ENCODE measurements at regions not wholly inside any gene's neighbourhood (a gene's known extent, or its start where the extent isn't known, plus 50 kb on each side); places are given as distances from the start of the nearest gene placed in this dataset.
"Not testable (repeated sequence)": the region's sequence is repeated elsewhere in the genome, so short reads cannot be mapped to it uniquely, and the experiment has no call there.

DNA sequence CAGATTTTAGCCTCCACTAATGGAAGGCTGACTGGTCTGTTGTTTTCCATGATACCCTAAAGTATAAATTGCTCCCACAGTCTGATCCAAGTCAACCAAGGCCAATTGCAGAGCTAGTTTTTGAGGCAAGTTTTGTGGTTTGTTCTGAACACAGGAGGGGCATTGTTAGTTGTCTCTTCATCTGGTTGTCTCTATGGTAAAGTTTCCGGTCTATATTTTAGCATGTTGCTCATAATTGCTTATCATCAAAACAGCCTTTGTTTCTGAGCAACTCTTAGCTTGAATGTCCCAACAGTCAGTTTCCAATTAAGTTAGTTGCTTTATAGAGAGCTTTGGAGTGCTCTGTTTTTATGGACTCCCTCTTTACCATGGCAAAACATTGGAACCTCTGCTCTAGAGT lies 217.6 kb upstream of the CARD18 start:
- 92 to 94% methylated on average over 1 of the region's 1 CpG for WGBS, 2 donors
- Histone ChIP-seq H3K4me3 (no peak overlapping the region), H3K36me3 (no peaks in the 10 kb centered on the region), H3K27me3 (no peaks in the 10 kb centered on the region), H3K4me1 (no peaks in the 10 kb centered on the region), H3K9me3 (no peaks in the 10 kb centered on the region), H3K27ac (no peak overlapping the region)
- DNase-seq (no peak), ATAC-seq (no peak)
- TF ChIP-seq, protein P1, sequence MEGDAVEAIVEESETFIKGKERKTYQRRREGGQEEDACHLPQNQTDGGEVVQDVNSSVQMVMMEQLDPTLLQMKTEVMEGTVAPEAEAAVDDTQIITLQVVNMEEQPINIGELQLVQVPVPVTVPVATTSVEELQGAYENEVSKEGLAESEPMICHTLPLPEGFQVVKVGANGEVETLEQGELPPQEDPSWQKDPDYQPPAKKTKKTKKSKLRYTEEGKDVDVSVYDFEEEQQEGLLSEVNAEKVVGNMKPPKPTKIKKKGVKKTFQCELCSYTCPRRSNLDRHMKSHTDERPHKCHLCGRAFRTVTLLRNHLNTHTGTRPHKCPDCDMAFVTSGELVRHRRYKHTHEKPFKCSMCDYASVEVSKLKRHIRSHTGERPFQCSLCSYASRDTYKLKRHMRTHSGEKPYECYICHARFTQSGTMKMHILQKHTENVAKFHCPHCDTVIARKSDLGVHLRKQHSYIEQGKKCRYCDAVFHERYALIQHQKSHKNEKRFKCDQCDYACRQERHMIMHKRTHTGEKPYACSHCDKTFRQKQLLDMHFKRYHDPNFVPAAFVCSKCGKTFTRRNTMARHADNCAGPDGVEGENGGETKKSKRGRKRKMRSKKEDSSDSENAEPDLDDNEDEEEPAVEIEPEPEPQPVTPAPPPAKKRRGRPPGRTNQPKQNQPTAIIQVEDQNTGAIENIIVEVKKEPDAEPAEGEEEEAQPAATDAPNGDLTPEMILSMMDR (IDR thresholded peaks at IDR 0.05): no peak
- intact Hi-C loops (cut with DNase I): no loop called here

DNA sequence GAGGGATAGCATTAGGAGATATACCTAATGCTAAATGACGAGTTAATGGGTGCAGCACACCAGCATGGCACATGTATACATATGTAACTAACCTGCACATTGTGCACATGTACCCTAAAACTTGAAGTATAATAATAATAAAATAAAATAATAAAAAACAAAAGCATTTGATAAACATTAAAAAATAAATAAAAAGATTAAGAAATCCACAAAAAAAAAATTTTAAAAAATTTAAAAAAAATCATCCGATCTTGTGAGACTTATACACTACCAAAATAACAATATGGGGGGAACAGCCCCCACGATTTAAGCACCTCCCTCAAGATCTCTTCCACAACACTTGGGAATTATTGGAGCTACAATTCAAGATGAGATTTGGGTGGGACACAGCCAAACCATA lies 210.3 kb upstream of the CARD18 start:
- WGBS, 2 donors: 89 to 96% methylated on average over 2 of the region's 3 CpGs
- peaks cover 0 to 32% (median 4%) of the 10 kb centered on the region in 11 donors for H3K9me3 ChIP-seq
- H3K36me3 ChIP-seq; H3K27ac ChIP-seq; DNase-seq; H3K4me1 ChIP-seq; ATAC-seq; H3K27me3 ChIP-seq; intact Hi-C loops (cut with DNase I); H3K4me3 ChIP-seq: not testable (repeated sequence)

DNA sequence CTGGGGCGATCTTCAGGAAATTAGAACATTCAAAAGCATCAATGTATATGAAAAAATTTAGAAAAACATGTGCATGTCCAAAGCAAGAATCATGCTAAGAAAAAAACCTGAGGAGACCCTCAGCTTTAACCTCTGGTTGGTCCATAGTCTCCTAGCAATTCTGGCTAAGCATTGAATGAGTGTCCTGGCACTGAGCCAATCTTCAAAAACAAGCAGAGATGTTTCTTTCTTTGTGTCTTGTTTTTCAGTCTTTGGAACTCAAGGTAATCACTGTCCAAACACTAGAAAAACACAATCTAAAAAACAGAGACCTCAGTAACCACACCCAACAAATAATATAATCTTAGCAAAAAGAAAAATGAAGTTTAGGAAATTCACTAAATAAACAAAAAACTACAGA lies 205.4 kb upstream of the CARD18 start:
- Histone ChIP-seq H3K27me3 (no peaks in the 10 kb centered on the region), H3K36me3 (no peaks in the 10 kb centered on the region), H3K9me3 (peaks cover 0 to 25% (median 4%) of the 10 kb centered on the region in 11 donors), H3K4me1 (no peaks in the 10 kb centered on the region), H3K4me3 (no peak overlapping the region), H3K27ac (no peak overlapping the region)
- DNase-seq (no peak), ATAC-seq (no peak)
- WGBS, 2 donors: 91 to 92% methylated on average over 1 of the region's 1 CpG
- TF ChIP-seq, protein P1 (IDR thresholded peaks at IDR 0.05): no peak
- intact Hi-C loops (cut with DNase I): no loop called here

DNA sequence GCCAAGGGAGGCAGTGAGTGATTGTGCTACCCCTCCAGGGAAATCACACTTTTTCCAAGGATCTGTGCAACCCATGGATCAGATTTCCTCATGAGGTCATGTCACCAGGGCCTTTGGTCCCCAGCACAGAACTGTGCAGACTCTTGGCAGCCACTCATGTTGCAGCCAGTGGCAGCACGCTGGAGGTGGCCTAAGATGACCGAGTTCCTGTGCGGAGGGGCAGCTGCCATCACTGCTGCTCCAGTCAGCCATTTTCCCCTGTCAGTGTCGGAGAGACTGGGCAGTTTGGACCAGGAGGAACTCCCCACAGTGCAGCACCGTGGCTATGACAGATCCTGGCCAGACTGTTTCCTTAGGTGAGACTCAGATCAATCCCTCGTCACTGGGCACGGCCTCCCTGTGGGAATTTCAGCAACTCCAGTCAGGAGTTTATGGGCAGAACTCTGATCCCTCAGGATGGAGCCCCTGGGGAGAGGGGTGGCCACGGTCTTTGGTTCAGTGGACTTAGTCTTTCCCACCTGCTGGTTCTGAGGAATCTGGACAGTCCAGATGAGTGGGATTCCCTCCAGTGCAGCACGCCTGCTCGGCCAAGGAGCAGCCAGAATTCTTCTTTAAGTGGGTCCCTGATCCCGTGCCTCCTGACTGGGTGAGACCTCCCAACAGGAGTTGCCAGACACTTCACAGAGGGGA lies 194.6 kb upstream of the CARD18 start:
- Histone ChIP-seq H3K27me3 (no peaks in the 10 kb centered on the region), H3K36me3 (no peaks in the 10 kb centered on the region), H3K4me1 (no peaks in the 10 kb centered on the region), H3K4me3 (no peak overlapping the region), H3K9me3 (peaks cover 0 to 28% (median 2%) of the 10 kb centered on the region in 11 donors), H3K27ac (no peak overlapping the region)
- no peak for ATAC-seq
- DNase-seq: no peak
- intact Hi-C loops (cut with DNase I): loop anchor here in 1 of 10 donors (2.0 kb wide), 1 partner anchor 15 kb away; no protein-coding TSS in a partner anchor
- TF ChIP-seq, protein P1 (IDR thresholded peaks at IDR 0.05): no peak
- 84% methylated on average over 11 of the region's 11 CpGs for WGBS, 2 donors

DNA sequence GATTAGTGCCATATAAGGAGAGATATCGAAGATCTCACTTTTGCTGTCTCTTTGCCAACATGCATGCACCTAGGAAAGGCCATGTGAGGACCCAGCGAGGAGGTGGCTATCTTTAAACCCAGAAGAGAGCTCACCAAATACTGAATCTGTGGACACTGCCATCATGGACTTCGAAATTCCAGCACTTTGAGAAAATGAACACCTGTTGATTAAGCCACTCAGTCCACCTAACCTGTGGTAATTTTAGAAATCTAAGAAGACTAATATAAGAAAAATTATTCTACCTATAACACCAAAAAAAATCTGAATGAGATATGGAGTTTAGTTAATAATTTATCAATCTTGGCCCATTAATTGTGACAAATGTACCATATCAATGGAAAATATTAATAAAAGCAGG lies 193.6 kb upstream of the CARD18 start:
- H3K27me3 ChIP-seq: no peaks in the 10 kb centered on the region
- intact Hi-C loops (cut with DNase I): no loop called here
- 85 to 88% methylated on average over 3 of the region's 3 CpGs for WGBS, 2 donors

More for the DNA sequence above, 193.6 kb upstream of the CARD18 start:
- H3K4me3 ChIP-seq: no peak overlapping the region
- no peak overlapping the region for H3K27ac ChIP-seq
- H3K9me3 ChIP-seq: peaks cover 0 to 25% (median 2%) of the 10 kb centered on the region in 11 donors
- TF ChIP-seq, protein P1 (IDR thresholded peaks at IDR 0.05): no peak
- no peaks in the 10 kb centered on the region for H3K4me1 ChIP-seq
- no peaks in the 10 kb centered on the region for H3K36me3 ChIP-seq
- ATAC-seq (no peak), DNase-seq (no peak)

Measured in heart right ventricle (tissue), 16 donors.